H1 (cell line): ENCODE measurements at regions not wholly inside any gene's neighbourhood (a gene's known extent, or its start where the extent isn't known, plus 50 kb on each side); places are given as distances from the start of the nearest gene placed in this dataset.

ENCODE experiments used
- CTCF ChIA-PET: fragments of 300-600 bp; sonication (Branson Sonifier 250); formaldehyde crosslinking; loops from one replicate; lab custom pipeline; 2021; ENCODE audit not compliant: partially characterized antibody; lab: Charles Lee
- POLR2A ChIA-PET: fragments of 300-600 bp; sonication (Branson Sonifier 250); formaldehyde crosslinking; loops from one replicate; lab custom pipeline; 2021; ENCODE audit warnings: inconsistent platforms; ENCODE audit not compliant: partially characterized antibody; lab: Charles Lee
- DNase-seq, 2 experiments: peaks; one replicate each; pipeline versions ENCODE4 v3.0.0 to v3.0.0-alpha.2; 2010 to 2022; ENCODE audit warnings: low spot score in 2 of 2, low read depth in 1 of 2, mixed read lengths in 1 of 2
- FAIRE-seq: peaks from 2 replicates; lab custom pipeline; 2011; peaks lifted over from hg19 to GRCh38; lab: Jason Lieb, UNC
- H2AFZ ChIP-seq: 2 replicates; pipeline ENCODE4 v1.8.1; 2012; ENCODE audit warnings: low read length, inconsistent platforms
- H2AK5ac ChIP-seq: 2 replicates; pipeline ENCODE4 v1.6.1; 2013; ENCODE audit warnings: low read depth, low read length
- H2BK120ac ChIP-seq: replicated peaks from 2 replicates; pipeline ENCODE3; 2013; ENCODE audit warnings: low read depth, low read length, inconsistent platforms
- H2BK12ac ChIP-seq: 2 replicates; pipeline ENCODE4 v1.6.1; 2013; ENCODE audit warnings: low read depth, low read length
- H2BK15ac ChIP-seq: 2 replicates; pipeline ENCODE4 v1.6.1; 2013; ENCODE audit warnings: low read length
- H2BK20ac ChIP-seq: 2 replicates; pipeline ENCODE4 v1.6.1; 2013; ENCODE audit warnings: low read length
- H2BK5ac ChIP-seq: 2 replicates; pipeline ENCODE4 v1.6.1; 2013; ENCODE audit warnings: low read depth, low read length
- H3K14ac ChIP-seq: 2 replicates; pipeline ENCODE4 v1.6.1; 2013; ENCODE audit warnings: inconsistent platforms; ENCODE audit not compliant: insufficient read length
- H3K18ac ChIP-seq: 2 replicates; pipeline ENCODE4 v1.6.1; 2013; ENCODE audit warnings: low read length; ENCODE audit errors: extremely low read depth
- H3K23ac ChIP-seq: 2 replicates; pipeline ENCODE4 v1.6.1; 2013; ENCODE audit warnings: inconsistent platforms; ENCODE audit not compliant: insufficient read length
- H3K23me2 ChIP-seq: 2 replicates; pipeline ENCODE4 v1.6.1; 2013; ENCODE audit warnings: low read depth, low read length
- H3K27ac ChIP-seq: 2 replicates; pipeline ENCODE4 v1.6.1; 2011; ENCODE audit warnings: low read depth, low read length, inconsistent platforms
- H3K27me3 ChIP-seq, 4 experiments: replicated peaks in 1 of 4; 1 replicate in 1 of 4; 2 replicates in 3 of 4; pipeline versions ENCODE4 v1.6.1 to v1.8.1; 2011 to 2013; ENCODE audit warnings: low read length in 3 of 4, mild to moderate bottlenecking in 3 of 4, inconsistent platforms in 2 of 4, mixed read lengths in 2 of 4, moderate library complexity in 1 of 4; ENCODE audit not compliant: control insufficient read depth in 3 of 4, insufficient read depth in 3 of 4; ENCODE audit errors: extremely low read depth in 1 of 4
- H3K36me3 ChIP-seq, 4 experiments: 2 replicates each; pipeline versions ENCODE4 v1.6.1 to v1.8.1; 2011 to 2013; ENCODE audit warnings: mild to moderate bottlenecking in 4 of 4, low read length in 3 of 4, moderate library complexity in 2 of 4, control low read depth in 1 of 4, inconsistent platforms in 1 of 4; ENCODE audit not compliant: insufficient read depth in 4 of 4, control insufficient read depth in 2 of 4
- H3K4ac ChIP-seq: replicated peaks from 2 replicates; pipeline ENCODE3; 2013; ENCODE audit warnings: low read length, low read depth, mixed read lengths, inconsistent platforms; ENCODE audit not compliant: insufficient read length
- H3K4me1 ChIP-seq, 4 experiments: replicated peaks in 1 of 4; 1 replicate in 1 of 4; 2 replicates in 3 of 4; pipeline versions ENCODE4 v1.6.1 to v1.8.1; 2011 to 2013; ENCODE audit warnings: low read length in 3 of 4, inconsistent platforms in 2 of 4, mixed read lengths in 1 of 4; ENCODE audit not compliant: insufficient read depth in 4 of 4, control insufficient read depth in 3 of 4
- H3K4me2 ChIP-seq, 2 experiments: 2 replicates each; pipeline versions ENCODE4 v1.6.1 to v1.8.1; 2011 to 2013; ENCODE audit warnings: low read depth in 2 of 2, low read length in 2 of 2, control low read depth in 1 of 2, inconsistent platforms in 1 of 2, mild to moderate bottlenecking in 1 of 2; ENCODE audit not compliant: insufficient read depth in 1 of 2
- H3K4me3 ChIP-seq, 4 experiments: fragments of 200-600, 300-600 bp in 1 of 4; sonication (generic), shearing (Covaris generic), sonication (Bioruptor Twin) in 1 of 4; 2 replicates each; pipeline versions ENCODE4 v1.5.1 to v1.8.1; 2011 to 2016; ENCODE audit warnings: low read length in 4 of 4, low read depth in 3 of 4, control low read depth in 2 of 4, inconsistent platforms in 2 of 4, mild to moderate bottlenecking in 2 of 4, mixed read lengths in 1 of 4, moderate library complexity in 1 of 4; ENCODE audit not compliant: insufficient read depth in 2 of 4; ENCODE audit errors: extremely low read depth in 1 of 4
- H3K56ac ChIP-seq: replicated peaks from 2 replicates; pipeline ENCODE3; 2013; ENCODE audit warnings: low read depth, mild to moderate bottlenecking, mixed read lengths, low read length, inconsistent platforms; ENCODE audit not compliant: insufficient read length
- H3K79me1 ChIP-seq: 2 replicates; pipeline ENCODE4 v1.6.1; 2013; ENCODE audit warnings: low read depth, low read length, control low read depth
- H3K79me2 ChIP-seq, 2 experiments: 2 replicates each; pipeline versions ENCODE4 v1.6.1 to v1.8.1; 2012 to 2013; ENCODE audit warnings: low read length in 2 of 2, mild to moderate bottlenecking in 2 of 2, inconsistent platforms in 1 of 2; ENCODE audit not compliant: insufficient read depth in 2 of 2, control insufficient read depth in 1 of 2
- H3K9ac ChIP-seq, 4 experiments: replicated peaks in 1 of 4; 1 replicate in 1 of 4; 2 replicates in 3 of 4; pipeline versions ENCODE4 v1.6.1 to v1.8.1; 2011 to 2013; ENCODE audit warnings: low read depth in 3 of 4, low read length in 3 of 4, control low read depth in 2 of 4, mild to moderate bottlenecking in 2 of 4, moderate library complexity in 2 of 4, inconsistent platforms in 1 of 4; ENCODE audit errors: extremely low read depth in 1 of 4
- H3K9me3 ChIP-seq, 2 experiments: 2 replicates each; pipeline versions ENCODE4 v1.6.1 to v1.8.1; 2012 to 2013; ENCODE audit warnings: mild to moderate bottlenecking in 2 of 2, moderate library complexity in 2 of 2, control low read depth in 1 of 2, inconsistent platforms in 1 of 2, low read depth in 1 of 2, low read length in 1 of 2, mixed read lengths in 1 of 2; ENCODE audit not compliant: insufficient read depth in 2 of 2
- H4K20me1 ChIP-seq, 2 experiments: replicated peaks in 1 of 2; 2 replicates each; pipeline versions ENCODE3 to v1.8.1; 2011 to 2013; ENCODE audit warnings: inconsistent platforms in 2 of 2, low read length in 2 of 2, mild to moderate bottlenecking in 1 of 2; ENCODE audit not compliant: insufficient read depth in 2 of 2, control insufficient read depth in 1 of 2
- H4K5ac ChIP-seq: 2 replicates; pipeline ENCODE4 v1.6.1; 2013; ENCODE audit warnings: low read length, low read depth, mixed read lengths, inconsistent platforms; ENCODE audit not compliant: insufficient read length
- H4K8ac ChIP-seq: 2 replicates; pipeline ENCODE4 v1.8.0; 2013; ENCODE audit warnings: mild to moderate bottlenecking, moderate library complexity, low read length, inconsistent platforms; ENCODE audit not compliant: insufficient read depth; ENCODE audit errors: extremely low read depth
- H4K91ac ChIP-seq: replicated peaks from 2 replicates; pipeline ENCODE3; 2013; ENCODE audit warnings: low read length, mixed read lengths, inconsistent platforms; ENCODE audit not compliant: insufficient read length
- HDAC6 ChIP-seq: IDR thresholded peaks from one replicate; pipeline ENCODE4 v1.7.1; 2012; ENCODE audit warnings: low read depth, mild to moderate bottlenecking, inconsistent platforms, low read length, moderate library complexity
- RXRA ChIP-seq: IDR thresholded peaks from 2 replicates; pipeline ENCODE4 v1.6.1; 2011; ENCODE audit warnings: low read depth, mild to moderate bottlenecking, low read length, moderate library complexity; ENCODE audit not compliant: insufficient read depth
- SUZ12 ChIP-seq: fragments of 200-600 bp; sonication (generic); IDR thresholded peaks from 2 replicates; pipeline ENCODE4 v1.6.1; 2012; ENCODE audit warnings: mild to moderate bottlenecking, inconsistent platforms, low read length, moderate library complexity, mixed read lengths
- WGBS, 2 experiments: shearing (Covaris generic) in 1 of 2; methylation state at CpG; one replicate each; pipeline versions ENCODE4 v1.1.6 to v1.1.7; 2013 to 2015; ENCODE audit warnings: low lambda C conversion rate in 2 of 2, mixed read lengths in 2 of 2, inconsistent platforms in 1 of 2, low coverage in 1 of 2, missing lambda C conversion rate in 1 of 2; ENCODE audit not compliant: insufficient replicate concordance in 2 of 2, insufficient coverage in 1 of 2, insufficient read length in 1 of 2; ENCODE audit errors: extremely low coverage in 1 of 2, missing lambda C conversion rate in 1 of 2; 5-methylcytosine and 5-hydroxymethylcytosine counted together

GRCh38 chr11:38680746-38681145 is 2082.7 kb upstream of the RAG2 start:
- no peak overlapping the region for H3K14ac ChIP-seq
- WGBS, 2 experiments: 94% methylated on average over 2 of the region's 2 CpGs; no CpG with 5 or more reads in 1 of the 2 experiments
- no peak overlapping the region for H3K27ac ChIP-seq
- no peaks in the 10 kb centered on the region for H3K79me2 ChIP-seq
- TF ChIP-seq HDAC6: no peak
- no peak for TF ChIP-seq SUZ12
- TF ChIP-seq RXRA: no peak
- H3K23ac ChIP-seq: no peak overlapping the region
- H4K8ac ChIP-seq: no peak overlapping the region
- no peak overlapping the region for H2BK5ac ChIP-seq
- no peak overlapping the region for H3K4ac ChIP-seq
- no peak overlapping the region for H3K18ac ChIP-seq
- no peaks in the 10 kb centered on the region for H4K20me1 ChIP-seq
- no peaks in the 10 kb centered on the region for H3K4me1 ChIP-seq
- FAIRE-seq (no peak), DNase-seq (no peak)
- H2BK12ac ChIP-seq: no peak overlapping the region
- no peak overlapping the region for H2BK20ac ChIP-seq
- H3K36me3 ChIP-seq: no peaks in the 10 kb centered on the region
- POLR2A ChIA-PET: no interaction called here
- H2AK5ac ChIP-seq: no peak overlapping the region
- H3K27me3 ChIP-seq: no peaks in the 10 kb centered on the region
- H3K79me1 ChIP-seq: no peaks in the 10 kb centered on the region
- CTCF ChIA-PET: no interaction called here
- H3K4me2 ChIP-seq: no peak overlapping the region
- H2AFZ ChIP-seq: no peak overlapping the region
- H3K23me2 ChIP-seq: no peaks in the 10 kb centered on the region
- no peak overlapping the region for H4K91ac ChIP-seq
- no peak overlapping the region for H3K4me3 ChIP-seq
- no peak overlapping the region for H2BK120ac ChIP-seq
- H4K5ac ChIP-seq: no peak overlapping the region
- no peak overlapping the region for H2BK15ac ChIP-seq
- no peak overlapping the region for H3K9ac ChIP-seq
- H3K56ac ChIP-seq: no peak overlapping the region
- no peaks in the 10 kb centered on the region for H3K9me3 ChIP-seq
